ENCODE measurements at regions not wholly inside any gene's neighbourhood (a gene's known extent, or its start where the extent isn't known, plus 50 kb on each side); places are given as distances from the start of the nearest gene placed in this dataset.

DNA sequence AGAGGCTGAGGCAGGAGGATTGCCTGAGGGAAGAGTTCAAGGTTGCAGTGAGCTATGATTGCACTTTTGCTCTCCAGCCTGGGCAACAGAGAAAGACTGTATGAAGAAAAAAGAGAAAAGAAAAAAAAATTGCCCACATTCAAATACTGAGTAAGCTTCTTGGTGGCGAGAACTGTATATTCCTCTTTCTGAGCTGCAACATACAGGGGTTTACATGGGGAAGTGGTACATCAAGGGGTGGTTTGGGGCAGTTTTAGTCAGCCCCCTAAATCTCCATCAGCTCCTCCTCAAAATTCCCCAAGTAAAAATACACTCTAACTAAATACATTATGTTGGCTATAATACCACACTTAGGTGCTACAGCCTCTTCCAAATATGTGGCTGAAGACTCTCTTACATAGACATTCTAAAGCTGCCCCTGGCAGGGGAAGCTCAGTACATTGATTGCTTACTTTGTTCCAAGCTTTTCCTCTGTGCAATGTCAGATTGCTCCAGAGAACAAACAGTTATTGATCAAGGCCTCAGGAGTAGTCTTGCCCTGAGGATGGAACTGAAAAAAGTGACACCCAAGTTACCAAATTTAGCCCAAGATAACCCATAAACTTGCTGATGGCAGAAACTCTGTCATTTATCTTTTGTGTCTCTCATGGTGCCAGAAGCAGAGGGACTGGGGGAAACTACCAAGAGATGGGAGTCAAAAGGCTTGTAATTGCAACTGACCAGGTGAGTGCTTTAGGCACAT is 107.4 kb upstream of the RIPOR2 start:
- H3K36me3 ChIP-seq (ENCODE audit: low read depth, missing control alignments) = no peaks in the 10 kb centered on the region
- intact Hi-C loops (cut with DNase I; ENCODE audit: low total_unique reads) = no loop called here
- TF ChIP-seq, protein P1, sequence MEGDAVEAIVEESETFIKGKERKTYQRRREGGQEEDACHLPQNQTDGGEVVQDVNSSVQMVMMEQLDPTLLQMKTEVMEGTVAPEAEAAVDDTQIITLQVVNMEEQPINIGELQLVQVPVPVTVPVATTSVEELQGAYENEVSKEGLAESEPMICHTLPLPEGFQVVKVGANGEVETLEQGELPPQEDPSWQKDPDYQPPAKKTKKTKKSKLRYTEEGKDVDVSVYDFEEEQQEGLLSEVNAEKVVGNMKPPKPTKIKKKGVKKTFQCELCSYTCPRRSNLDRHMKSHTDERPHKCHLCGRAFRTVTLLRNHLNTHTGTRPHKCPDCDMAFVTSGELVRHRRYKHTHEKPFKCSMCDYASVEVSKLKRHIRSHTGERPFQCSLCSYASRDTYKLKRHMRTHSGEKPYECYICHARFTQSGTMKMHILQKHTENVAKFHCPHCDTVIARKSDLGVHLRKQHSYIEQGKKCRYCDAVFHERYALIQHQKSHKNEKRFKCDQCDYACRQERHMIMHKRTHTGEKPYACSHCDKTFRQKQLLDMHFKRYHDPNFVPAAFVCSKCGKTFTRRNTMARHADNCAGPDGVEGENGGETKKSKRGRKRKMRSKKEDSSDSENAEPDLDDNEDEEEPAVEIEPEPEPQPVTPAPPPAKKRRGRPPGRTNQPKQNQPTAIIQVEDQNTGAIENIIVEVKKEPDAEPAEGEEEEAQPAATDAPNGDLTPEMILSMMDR (IDR thresholded peaks at IDR 0.05) = no peak
- TF ChIP-seq POLR2A (IDR thresholded peaks at IDR 0.05) = no peak
- no peak for DNase-seq
- no peak overlapping the region for H3K27ac ChIP-seq
- no peaks in the 10 kb centered on the region for H3K4me1 ChIP-seq
- no peaks in the 10 kb centered on the region for H3K9me3 ChIP-seq
- 82 to 90% methylated on average over 1 of the region's 1 CpG for WGBS, 2 donors
- H3K4me3 ChIP-seq = no peak overlapping the region
- no peaks in the 10 kb centered on the region for H3K27me3 ChIP-seq

DNA sequence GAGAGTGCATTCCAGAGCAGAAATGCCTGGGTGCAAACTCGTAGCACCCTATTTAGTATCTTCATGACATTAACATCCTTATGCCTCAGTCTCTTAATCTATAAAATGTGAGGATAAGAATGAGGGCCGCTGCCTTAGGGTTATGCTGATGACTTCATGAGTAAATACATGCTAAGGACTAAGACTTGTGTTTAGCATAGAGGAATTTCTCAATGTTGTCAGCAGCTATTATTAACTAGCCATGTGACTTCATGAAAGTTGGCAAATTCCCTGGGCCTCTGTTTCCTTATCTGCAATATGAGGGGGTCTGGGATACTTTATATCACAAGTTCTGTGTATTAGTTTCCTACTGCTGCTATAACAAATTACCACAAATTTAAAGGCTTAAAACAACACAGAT is 108.1 kb upstream of the RIPOR2 start:
- intact Hi-C loops (cut with DNase I; ENCODE audit: low total_unique reads) = no loop called here
- WGBS, 2 donors = 95 to 97% methylated on average over 2 of the region's 2 CpGs

DNA sequence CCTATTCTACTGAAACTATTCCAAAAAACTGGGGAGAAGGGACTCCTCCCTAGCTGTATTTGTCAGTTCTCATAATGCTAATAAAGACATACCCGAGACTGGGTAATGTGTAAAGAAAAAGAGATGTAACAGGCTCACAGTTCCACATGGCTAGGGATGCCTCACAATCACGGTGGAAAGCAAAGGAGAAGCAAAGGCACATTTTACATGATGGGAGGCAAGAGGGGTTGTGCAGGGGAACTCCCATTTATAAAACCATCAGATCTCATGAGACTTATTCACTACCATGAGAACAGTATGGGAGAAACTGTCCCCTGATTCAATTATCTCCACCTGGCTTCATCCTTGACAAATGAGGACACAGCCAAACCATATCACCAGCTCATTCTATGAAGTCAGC is 111.2 kb upstream of the RIPOR2 start:
- intact Hi-C loops (cut with DNase I; ENCODE audit: low total_unique reads) = no loop called here
- H3K9me3 ChIP-seq = no peaks in the 10 kb centered on the region
- no peak for TF ChIP-seq POLR2A (IDR thresholded peaks at IDR 0.05)
- TF ChIP-seq, protein P1 (IDR thresholded peaks at IDR 0.05) = no peak
- H3K4me1 ChIP-seq = peaks cover 4% of the 10 kb centered on the region
- H3K36me3 ChIP-seq (ENCODE audit: low read depth, missing control alignments) = no peaks in the 10 kb centered on the region
- no peak overlapping the region for H3K4me3 ChIP-seq
- no peak overlapping the region for H3K27ac ChIP-seq
- DNase-seq = no peak
- WGBS, 2 donors = 97 to 100% methylated on average over 2 of the region's 2 CpGs
- H3K27me3 ChIP-seq = no peaks in the 10 kb centered on the region

More for the DNA sequence above, 108.1 kb upstream of the RIPOR2 start:
- Histone ChIP-seq H3K36me3 (ENCODE audit: low read depth, missing control alignments) (no peaks in the 10 kb centered on the region), H3K9me3 (no peaks in the 10 kb centered on the region), H3K27ac (no peak overlapping the region), H3K27me3 (no peaks in the 10 kb centered on the region), H3K4me3 (no peak overlapping the region), H3K4me1 (no peaks in the 10 kb centered on the region)
- DNase-seq = no peak
- no peak for TF ChIP-seq POLR2A (IDR thresholded peaks at IDR 0.05)
- TF ChIP-seq, protein P1 (IDR thresholded peaks at IDR 0.05) = no peak

DNA sequence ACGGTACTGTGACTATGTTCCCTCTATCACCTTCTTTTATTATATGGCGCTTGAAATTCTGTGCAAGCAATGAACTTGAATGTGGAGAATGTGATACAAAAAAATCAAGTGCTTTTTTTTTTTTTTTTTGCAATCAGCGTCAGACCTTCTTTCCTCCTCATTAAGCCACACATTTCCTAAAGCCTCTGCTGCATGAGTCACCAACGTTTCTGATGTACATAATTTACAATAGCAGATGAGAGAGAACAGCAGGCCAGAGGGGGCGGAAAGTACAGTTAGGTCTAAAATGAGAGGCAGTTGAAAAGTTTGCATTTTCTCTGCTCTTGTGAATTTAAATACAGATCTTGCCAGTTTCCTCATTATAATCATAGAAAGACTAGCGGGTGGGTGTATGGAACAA is 114.6 kb upstream of the RIPOR2 start:
- DNase-seq = no peak
- intact Hi-C loops (cut with DNase I; ENCODE audit: low total_unique reads) = no loop called here
- H3K27ac ChIP-seq = no peak overlapping the region
- no peaks in the 10 kb centered on the region for H3K9me3 ChIP-seq
- peaks cover 4% of the 10 kb centered on the region for H3K4me1 ChIP-seq
- whole genome bisulfite sequencing, 2 donors = 34 to 50% methylated on average over 6 of the region's 6 CpGs
- H3K36me3 ChIP-seq (ENCODE audit: low read depth, missing control alignments) = no peaks in the 10 kb centered on the region
- TF ChIP-seq, protein P1 (IDR thresholded peaks at IDR 0.05) = no peak
- no peak for TF ChIP-seq POLR2A (IDR thresholded peaks at IDR 0.05)
- H3K27me3 ChIP-seq = no peaks in the 10 kb centered on the region
- no peak overlapping the region for H3K4me3 ChIP-seq

DNA sequence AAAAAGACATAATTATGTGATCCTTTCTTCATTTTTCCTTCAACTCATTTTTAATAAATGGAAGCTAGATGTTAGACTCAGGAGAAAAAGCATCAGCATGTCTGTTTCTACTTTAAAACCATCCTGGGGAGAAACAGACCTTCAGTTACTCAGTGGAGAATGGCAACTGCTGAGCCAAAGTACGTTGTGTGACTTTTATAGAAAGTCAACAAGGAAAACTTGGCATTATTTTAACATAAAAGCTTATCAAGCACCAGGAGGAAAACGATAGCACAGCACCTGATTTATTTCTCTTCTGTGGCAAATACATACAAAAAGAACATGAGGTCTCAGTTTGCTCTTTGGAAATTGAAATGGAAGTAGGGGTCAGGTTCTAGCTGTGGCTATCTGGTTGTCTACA is 115.3 kb upstream of the RIPOR2 start:
- DNase-seq = no peak
- Histone ChIP-seq H3K9me3 (no peaks in the 10 kb centered on the region), H3K4me1 (peaks cover 4% of the 10 kb centered on the region), H3K27me3 (no peaks in the 10 kb centered on the region), H3K4me3 (no peak overlapping the region), H3K36me3 (ENCODE audit: low read depth, missing control alignments) (no peaks in the 10 kb centered on the region), H3K27ac (no peak overlapping the region)
- intact Hi-C loops (cut with DNase I; ENCODE audit: low total_unique reads) = no loop called here
- 26 to 31% methylated on average over 2 of the region's 2 CpGs for WGBS, 2 donors
- TF ChIP-seq POLR2A (IDR thresholded peaks at IDR 0.05) = no peak
- TF ChIP-seq, protein P1 (IDR thresholded peaks at IDR 0.05) = no peak
